Activated CD4-positive, alpha-beta memory T cell treated with anti-CD3 and anti-CD28 coated beads, Interleukin-2, amount 10 ng/mL, durations not matched to agents 7 days and 5 days (primary cell): ENCODE measurements at regions not wholly inside any gene's neighbourhood (a gene's known extent, or its start where the extent isn't known, plus 50 kb on each side); places are given as distances from the start of the nearest gene placed in this dataset.
"Not testable (repeated sequence)": the region's sequence is repeated elsewhere in the genome, so short reads cannot be mapped to it uniquely, and the experiment has no call there.

Experiments
- CTCF ChIA-PET: fragments of 350-600 bp; sonication (Branson Sonifier 250); formaldehyde crosslinking; loops from one replicate; lab custom pipeline; 2021; ENCODE audit warnings: antibody characterized with exemption, inconsistent platforms; lab: Charles Lee
- POLR2A ChIA-PET: fragments of 350-600 bp; sonication (Branson Sonifier 250); formaldehyde crosslinking; loops from one replicate; lab custom pipeline; 2021; ENCODE audit warnings: antibody characterized with exemption; lab: Charles Lee
- DNase-seq: peaks from one replicate; pipeline ENCODE4 v3.0.0-alpha.2; 2020
- H3K27ac Mint-ChIP-seq: one replicate; pipeline ENCODE4 v1.8.0; 2021; ENCODE audit warnings: mild to moderate bottlenecking, mixed read lengths
- H3K27me3 Mint-ChIP-seq: one replicate; pipeline ENCODE4 v1.8.0; 2021; ENCODE audit warnings: mixed read lengths
- H3K36me3 Mint-ChIP-seq: one replicate; pipeline ENCODE4 v1.8.0; 2021; ENCODE audit warnings: low read depth, mixed read lengths
- H3K4me1 Mint-ChIP-seq: one replicate; pipeline ENCODE4 v1.8.0; 2021; ENCODE audit warnings: mixed read lengths
- H3K4me3 Mint-ChIP-seq: one replicate; pipeline ENCODE4 v1.8.0; 2021; ENCODE audit warnings: mild to moderate bottlenecking, mixed read lengths
- H3K9me3 Mint-ChIP-seq: one replicate; pipeline ENCODE4 v1.8.0; 2021; ENCODE audit warnings: mixed read lengths

- no peaks in the 10 kb centered on the region for H3K27me3 Mint-ChIP-seq
- POLR2A ChIA-PET: no interaction called here
- DNase-seq: no peak
- H3K9me3 Mint-ChIP-seq: peaks cover 11% of the 10 kb centered on the region
- H3K36me3 Mint-ChIP-seq: no peaks in the 10 kb centered on the region
- no peak overlapping the region for H3K4me3 Mint-ChIP-seq
- H3K27ac Mint-ChIP-seq: no peak overlapping the region
- CTCF ChIA-PET: no interaction called here
- H3K4me1 Mint-ChIP-seq: no peaks in the 10 kb centered on the region
These were observed 355.3 kb upstream of the AUTS2 start for GRCh38 chr7:69243016-69243415.

- DNase-seq: no peak
- Mint-ChIP-seq H3K36me3 (no peaks in the 10 kb centered on the region), H3K27ac (no peak overlapping the region), H3K4me1 (no peaks in the 10 kb centered on the region), H3K9me3 (peaks cover 5% of the 10 kb centered on the region), H3K4me3 (no peak overlapping the region), H3K27me3 (no peaks in the 10 kb centered on the region)
- CTCF ChIA-PET: no interaction called here
- POLR2A ChIA-PET: no interaction called here
These were observed 353.6 kb upstream of the AUTS2 start for GRCh38 chr7:69244701-69245100.

- CTCF ChIA-PET: no interaction called here
These were observed 352.6 kb upstream of the AUTS2 start for GRCh38 chr7:69245646-69246045.

GRCh38 chr7:69246758-69247157 lies 351.5 kb upstream of the AUTS2 start:
- Mint-ChIP-seq H3K27ac (no peak overlapping the region), H3K4me1 (no peaks in the 10 kb centered on the region), H3K36me3 (no peaks in the 10 kb centered on the region), H3K9me3 (peaks cover 9% of the 10 kb centered on the region), H3K4me3 (no peak overlapping the region), H3K27me3 (no peaks in the 10 kb centered on the region)
- POLR2A ChIA-PET: no interaction called here
- CTCF ChIA-PET: no interaction called here
- DNase-seq: no peak

More at GRCh38 chr7:69245646-69246045, 352.6 kb upstream of the AUTS2 start:
- Mint-ChIP-seq H3K9me3 (peaks cover 6% of the 10 kb centered on the region), H3K27me3 (no peaks in the 10 kb centered on the region), H3K4me3 (no peak overlapping the region), H3K27ac (no peak overlapping the region), H3K4me1 (no peaks in the 10 kb centered on the region), H3K36me3 (no peaks in the 10 kb centered on the region)
- DNase-seq: no peak
- POLR2A ChIA-PET: no interaction called here

GRCh38 chr7:69248382-69248828 lies 349.9 kb upstream of the AUTS2 start:
- H3K36me3 Mint-ChIP-seq, H3K27ac Mint-ChIP-seq, H3K4me3 Mint-ChIP-seq, DNase-seq, H3K27me3 Mint-ChIP-seq, CTCF ChIA-PET, H3K4me1 Mint-ChIP-seq, POLR2A ChIA-PET, H3K9me3 Mint-ChIP-seq: not testable (repeated sequence)

- POLR2A ChIA-PET: no interaction called here
- Mint-ChIP-seq H3K4me3 (no peak overlapping the region), H3K4me1 (no peaks in the 10 kb centered on the region), H3K27ac (no peak overlapping the region), H3K36me3 (no peaks in the 10 kb centered on the region), H3K9me3 (peaks cover 12% of the 10 kb centered on the region), H3K27me3 (no peaks in the 10 kb centered on the region)
- CTCF ChIA-PET: no interaction called here
- DNase-seq: no peak
These were observed 347.3 kb upstream of the AUTS2 start for GRCh38 chr7:69250958-69251357.

- Mint-ChIP-seq H3K27me3 (no peaks in the 10 kb centered on the region), H3K9me3 (peaks cover 23% of the 10 kb centered on the region), H3K4me1 (no peaks in the 10 kb centered on the region), H3K4me3 (no peak overlapping the region), H3K27ac (no peak overlapping the region), H3K36me3 (no peaks in the 10 kb centered on the region)
- ChIA-PET POLR2A (no interaction called here), CTCF (no interaction called here)
- no peak for DNase-seq
These were observed 343.6 kb upstream of the AUTS2 start for GRCh38 chr7:69254643-69255042.

GRCh38 chr7:69256634-69257081 lies 341.6 kb upstream of the AUTS2 start:
- H3K27me3 Mint-ChIP-seq: no peaks in the 10 kb centered on the region
- ChIA-PET POLR2A (no interaction called here), CTCF (no interaction called here)
- no peaks in the 10 kb centered on the region for H3K36me3 Mint-ChIP-seq
- no peaks in the 10 kb centered on the region for H3K4me1 Mint-ChIP-seq
- H3K9me3 Mint-ChIP-seq: peaks cover 17% of the 10 kb centered on the region
- no peak for DNase-seq
- no peak overlapping the region for H3K27ac Mint-ChIP-seq
- no peak overlapping the region for H3K4me3 Mint-ChIP-seq

GRCh38 chr7:69257592-69257991 lies 340.7 kb upstream of the AUTS2 start:
- Mint-ChIP-seq H3K27me3 (no peaks in the 10 kb centered on the region), H3K36me3 (no peaks in the 10 kb centered on the region), H3K27ac (no peak overlapping the region), H3K9me3 (peaks cover 16% of the 10 kb centered on the region), H3K4me1 (no peaks in the 10 kb centered on the region), H3K4me3 (no peak overlapping the region)
- CTCF ChIA-PET: no interaction called here
- POLR2A ChIA-PET: no interaction called here
- no peak for DNase-seq

GRCh38 chr7:69259445-69259844 lies 338.8 kb upstream of the AUTS2 start:
- no peak overlapping the region for H3K27ac Mint-ChIP-seq
- POLR2A ChIA-PET: no interaction called here
- H3K9me3 Mint-ChIP-seq: peaks cover 16% of the 10 kb centered on the region
- CTCF ChIA-PET: no interaction called here
- H3K4me1 Mint-ChIP-seq: no peaks in the 10 kb centered on the region
- no peak overlapping the region for H3K4me3 Mint-ChIP-seq
- no peaks in the 10 kb centered on the region for H3K36me3 Mint-ChIP-seq
- H3K27me3 Mint-ChIP-seq: no peaks in the 10 kb centered on the region
- DNase-seq: no peak

- Mint-ChIP-seq H3K27ac (no peak overlapping the region), H3K9me3 (peaks cover 15% of the 10 kb centered on the region), H3K4me1 (no peaks in the 10 kb centered on the region), H3K27me3 (no peaks in the 10 kb centered on the region), H3K36me3 (no peaks in the 10 kb centered on the region), H3K4me3 (no peak overlapping the region)
- ChIA-PET POLR2A (no interaction called here), CTCF (no interaction called here)
- no peak for DNase-seq
These were observed 338.3 kb upstream of the AUTS2 start for GRCh38 chr7:69260023-69260422.

- Mint-ChIP-seq H3K27me3 (no peaks in the 10 kb centered on the region), H3K36me3 (no peaks in the 10 kb centered on the region), H3K9me3 (peaks cover 7% of the 10 kb centered on the region), H3K27ac (no peak overlapping the region), H3K4me3 (no peak overlapping the region), H3K4me1 (no peaks in the 10 kb centered on the region)
- POLR2A ChIA-PET: no interaction called here
- DNase-seq: no peak
- CTCF ChIA-PET: no interaction called here
These were observed 334.7 kb upstream of the AUTS2 start for GRCh38 chr7:69263550-69263949.

GRCh38 chr7:69269806-69270205 lies 328.5 kb upstream of the AUTS2 start:
- peaks cover 11% of the 10 kb centered on the region for H3K9me3 Mint-ChIP-seq
- H3K4me3 Mint-ChIP-seq: no peak overlapping the region
- DNase-seq: no peak
- CTCF ChIA-PET: no interaction called here
- no peaks in the 10 kb centered on the region for H3K4me1 Mint-ChIP-seq
- no peaks in the 10 kb centered on the region for H3K36me3 Mint-ChIP-seq
- POLR2A ChIA-PET: no interaction called here
- no peaks in the 10 kb centered on the region for H3K27me3 Mint-ChIP-seq
- H3K27ac Mint-ChIP-seq: no peak overlapping the region

GRCh38 chr7:69272101-69272500 lies 326.2 kb upstream of the AUTS2 start:
- Mint-ChIP-seq H3K27ac (no peak overlapping the region), H3K27me3 (no peaks in the 10 kb centered on the region), H3K4me3 (no peak overlapping the region), H3K9me3 (peaks cover 9% of the 10 kb centered on the region), H3K36me3 (no peaks in the 10 kb centered on the region), H3K4me1 (no peaks in the 10 kb centered on the region)
- POLR2A ChIA-PET: no interaction called here
- CTCF ChIA-PET: no interaction called here
- no peak for DNase-seq
